HPDE6-E6E7 (cell line): ENCODE measurements at regions not wholly inside any gene's neighbourhood (a gene's known extent, or its start where the extent isn't known, plus 50 kb on each side); places are given as distances from the start of the nearest gene placed in this dataset.

Experiments used
- DNase-seq: peaks from one replicate; pipeline ENCODE4 v3.0.0; 2011; ENCODE audit warnings: missing footprints; ENCODE audit errors: extremely low spot score

DNA sequence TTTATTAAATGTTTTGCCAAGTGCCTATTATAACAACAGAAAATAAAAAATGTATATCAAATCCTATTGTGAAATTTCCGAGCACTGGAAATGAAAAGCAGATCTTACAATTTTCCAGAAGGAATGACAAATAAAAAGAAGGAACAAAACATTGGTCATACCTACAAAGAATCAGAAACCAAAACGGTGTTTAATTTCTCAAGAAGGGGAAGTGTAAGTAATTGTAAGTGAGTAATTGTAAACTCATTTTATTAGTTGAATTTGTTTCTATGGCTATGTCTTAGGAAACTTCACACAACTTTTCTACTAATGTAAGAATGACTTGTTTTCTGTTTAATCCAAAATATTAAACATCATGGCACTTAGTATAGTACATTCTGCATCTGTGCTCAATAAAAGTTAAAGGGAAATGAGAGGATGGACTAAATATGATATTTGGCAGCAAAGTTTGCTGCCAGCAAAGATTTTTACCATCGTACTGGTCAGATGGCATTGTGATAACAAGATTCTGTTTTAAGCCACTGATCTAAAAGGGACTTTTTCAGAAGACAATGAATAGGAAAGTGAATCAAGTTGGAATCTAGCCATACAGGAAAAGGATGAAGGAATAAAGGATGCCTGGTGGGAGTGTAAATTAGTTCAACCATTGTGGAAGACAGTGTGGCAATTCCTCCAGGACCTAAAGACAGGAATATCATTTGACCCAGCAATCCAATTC is 232.4 kb downstream of the NFKBIZ start:
- no peak for DNase-seq

DNA sequence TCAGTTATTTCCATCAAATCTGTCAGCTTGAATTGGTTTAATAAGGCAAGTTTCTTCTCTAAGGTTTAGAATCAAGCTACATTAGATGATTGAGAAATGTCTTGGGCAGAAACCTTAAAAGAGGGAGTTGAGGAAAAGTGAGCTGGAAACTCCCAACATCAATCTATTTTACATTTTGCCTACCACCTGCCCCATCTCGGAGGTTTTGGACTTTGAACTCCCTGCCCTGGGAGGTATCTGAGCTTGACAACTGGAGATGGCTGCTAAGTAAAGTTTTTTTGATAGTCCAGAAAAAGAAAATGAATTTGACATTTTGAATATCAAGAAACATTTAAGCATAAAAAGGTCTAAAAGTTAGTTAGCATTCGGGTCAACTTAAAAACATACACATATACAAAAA is 234.2 kb downstream of the NFKBIZ start:
- DNase-seq = no peak

DNA sequence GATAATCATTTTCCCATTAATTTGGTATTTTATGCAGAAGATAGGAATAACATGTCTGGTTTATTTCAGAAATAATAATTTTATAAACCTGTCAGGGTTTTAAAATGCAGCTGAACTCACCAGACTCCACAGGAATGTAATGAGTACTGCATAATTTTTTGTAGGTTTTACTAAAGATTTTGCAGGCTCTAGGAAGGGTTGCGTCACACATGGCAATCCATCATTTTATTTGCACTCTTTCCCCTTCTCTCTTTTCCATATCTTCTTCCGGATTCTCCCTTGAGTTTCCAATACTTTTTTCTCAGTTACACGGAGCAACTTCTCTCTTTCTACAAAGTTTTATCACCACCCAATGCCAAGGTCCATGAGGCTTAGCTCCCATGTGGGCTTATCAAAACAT is 234.7 kb downstream of the NFKBIZ start:
- no peak for DNase-seq

DNA sequence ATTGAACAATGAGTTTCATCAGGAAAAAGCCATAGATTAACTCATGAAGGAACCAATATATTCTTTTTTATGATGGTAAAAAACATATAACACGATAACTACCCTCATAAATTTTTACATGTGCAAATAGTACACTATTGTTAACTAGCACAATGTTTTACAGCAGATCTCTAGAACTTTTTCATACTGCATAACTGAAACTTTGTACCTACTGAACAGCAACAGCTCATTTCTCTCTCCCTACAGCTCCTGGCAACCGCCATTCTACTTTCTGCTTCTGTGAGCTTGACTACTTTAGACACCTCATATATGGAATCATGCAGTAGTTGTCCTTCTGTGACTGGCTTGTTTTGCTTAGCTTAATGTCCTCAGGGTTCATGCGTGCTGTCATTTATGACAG is 235.4 kb downstream of the NFKBIZ start:
- DNase-seq = no peak

DNA sequence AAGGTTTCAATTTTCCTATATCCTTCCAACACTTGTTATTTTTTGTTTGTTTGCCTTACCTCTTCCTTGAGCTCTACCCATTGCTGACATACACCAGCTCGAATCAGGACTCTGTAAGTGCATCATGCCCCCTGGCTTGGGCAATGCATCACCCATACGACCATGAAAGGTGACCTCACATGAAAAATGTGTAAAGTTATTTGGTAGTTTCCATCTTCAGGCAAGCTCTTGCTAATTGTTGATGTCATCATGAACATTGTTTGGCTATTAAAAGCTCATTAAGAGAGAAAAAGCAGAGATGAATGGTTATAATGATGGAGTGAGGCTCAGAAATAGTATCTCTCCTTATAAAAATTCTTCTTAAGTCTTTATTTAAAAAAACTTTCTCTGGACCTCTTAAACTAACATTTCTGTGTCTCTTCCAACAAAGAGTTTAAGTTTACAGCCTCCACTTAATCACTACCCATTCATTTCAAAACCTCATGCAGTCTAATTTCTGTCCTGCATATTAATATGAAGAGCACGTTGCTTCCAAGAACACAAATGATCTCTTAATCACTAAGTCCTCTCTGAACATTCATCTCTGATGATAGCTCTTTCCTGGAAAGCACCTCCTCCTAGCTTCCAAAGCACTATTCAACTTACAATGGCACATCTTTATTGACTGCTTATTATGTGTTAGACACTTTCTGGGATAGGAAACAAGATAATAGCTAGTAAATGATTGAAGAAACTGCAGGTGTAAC is 236.3 kb downstream of the NFKBIZ start:
- no peak for DNase-seq

DNA sequence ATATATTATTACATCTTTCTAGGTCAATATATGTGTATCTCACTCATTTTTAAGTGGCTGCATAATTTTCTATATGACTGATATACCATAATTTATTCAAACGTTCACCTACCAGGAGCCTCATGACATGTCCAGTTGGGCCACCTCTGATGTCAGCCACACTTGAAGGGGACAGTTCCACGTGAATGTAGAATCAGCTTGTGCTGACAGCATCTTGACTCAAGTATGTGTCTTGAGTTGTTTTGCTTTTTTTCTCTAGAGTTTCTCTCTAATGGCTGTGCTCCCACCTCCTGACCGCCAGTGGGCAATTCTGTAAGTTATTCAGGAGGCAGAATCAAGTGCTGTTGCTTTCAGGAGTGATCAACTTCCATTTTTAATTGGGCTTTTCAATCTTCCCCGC is 237.9 kb downstream of the NFKBIZ start:
- DNase-seq = no peak

DNA sequence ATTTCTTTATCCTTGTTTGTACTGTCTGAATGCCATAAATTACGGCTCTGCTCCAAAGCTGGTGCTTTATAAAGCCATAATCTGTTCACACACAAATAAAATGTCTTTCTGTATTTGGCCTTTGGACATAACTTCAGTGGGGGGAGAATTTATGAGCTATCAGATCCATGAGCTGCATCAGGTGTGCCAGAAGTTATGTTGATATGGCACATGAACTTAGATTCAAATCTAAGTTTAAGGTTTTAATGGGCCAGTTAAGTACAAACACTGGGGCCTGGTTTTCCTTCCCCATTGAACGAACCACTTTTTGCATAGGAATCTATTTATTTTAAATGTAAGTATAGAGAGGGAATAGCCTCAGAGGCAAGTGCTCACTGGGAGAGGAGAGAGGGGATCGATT is 239.9 kb downstream of the NFKBIZ start:
- no peak for DNase-seq

DNA sequence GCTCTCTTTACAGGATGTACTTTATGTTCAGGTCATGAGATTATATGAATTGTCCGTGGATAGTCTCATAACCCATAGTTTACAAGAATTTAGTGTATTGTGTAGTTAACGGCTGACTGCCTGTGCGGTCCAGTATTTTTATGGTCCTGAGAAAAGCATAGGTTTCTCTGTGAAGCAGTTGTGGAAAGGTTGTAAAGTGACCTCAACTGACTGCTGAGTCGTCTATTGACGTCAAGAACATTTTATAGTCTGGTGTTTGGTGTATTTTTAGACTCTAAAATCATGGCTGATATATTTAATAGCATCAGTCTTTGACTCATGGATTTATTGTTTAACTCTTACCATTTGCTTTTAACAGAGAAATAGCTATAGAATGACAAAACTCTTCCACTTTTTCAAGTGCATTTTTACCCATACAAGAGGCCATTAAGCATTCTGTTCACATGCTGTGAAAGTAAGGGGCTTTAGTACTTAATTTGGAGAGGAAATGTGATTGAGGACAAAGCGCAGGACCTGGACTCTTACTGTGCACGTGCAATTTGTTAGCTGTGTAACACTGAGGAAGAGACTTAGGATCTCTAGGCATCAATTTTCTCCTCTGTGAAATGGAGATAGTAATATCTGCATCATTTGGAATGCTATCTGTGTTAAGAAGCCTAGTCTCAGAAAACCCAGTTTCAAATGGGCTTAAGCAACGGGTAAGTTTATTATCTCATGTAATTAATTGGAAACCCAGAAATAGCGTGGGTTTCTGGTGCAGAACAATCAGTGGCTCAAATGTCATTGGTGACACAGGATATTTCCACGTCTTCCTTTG is 240.8 kb downstream of the NFKBIZ start:
- DNase-seq = no peak

DNA sequence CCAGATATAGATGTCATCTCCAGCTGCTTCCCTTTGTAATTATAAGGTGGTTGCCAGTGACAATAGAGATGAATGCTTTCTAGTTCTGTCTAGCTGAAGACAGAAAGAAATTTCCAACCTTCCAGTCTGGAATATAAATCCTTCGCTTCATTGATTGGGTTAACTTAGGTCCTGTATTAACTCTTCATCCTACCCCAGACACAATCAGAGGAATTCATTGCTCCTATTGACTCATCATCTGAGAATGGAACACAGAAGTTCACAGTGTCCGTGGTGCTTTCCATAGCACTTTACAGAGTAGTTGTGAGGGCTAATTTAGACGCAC is 241.4 kb downstream of the NFKBIZ start:
- DNase-seq = no peak

DNA sequence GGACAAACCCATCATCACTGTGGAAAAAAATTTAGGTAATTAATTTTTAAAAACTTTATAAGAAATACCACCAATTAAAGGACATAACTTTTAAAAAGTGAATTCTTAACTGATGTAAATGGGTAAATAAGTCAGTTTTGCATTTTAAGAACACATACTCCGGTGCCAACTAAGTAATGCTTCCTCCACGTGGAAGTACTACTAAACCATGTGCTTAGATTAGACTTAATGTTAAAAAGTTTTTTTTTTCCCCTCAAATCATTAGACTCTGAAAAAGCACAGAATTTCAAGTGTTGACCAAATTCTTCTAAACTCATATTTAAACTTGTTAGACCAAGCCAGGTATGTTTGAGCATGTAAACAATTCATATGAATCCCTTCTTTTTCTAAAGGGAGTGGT is 242.0 kb downstream of the NFKBIZ start:
- DNase-seq = no peak

DNA sequence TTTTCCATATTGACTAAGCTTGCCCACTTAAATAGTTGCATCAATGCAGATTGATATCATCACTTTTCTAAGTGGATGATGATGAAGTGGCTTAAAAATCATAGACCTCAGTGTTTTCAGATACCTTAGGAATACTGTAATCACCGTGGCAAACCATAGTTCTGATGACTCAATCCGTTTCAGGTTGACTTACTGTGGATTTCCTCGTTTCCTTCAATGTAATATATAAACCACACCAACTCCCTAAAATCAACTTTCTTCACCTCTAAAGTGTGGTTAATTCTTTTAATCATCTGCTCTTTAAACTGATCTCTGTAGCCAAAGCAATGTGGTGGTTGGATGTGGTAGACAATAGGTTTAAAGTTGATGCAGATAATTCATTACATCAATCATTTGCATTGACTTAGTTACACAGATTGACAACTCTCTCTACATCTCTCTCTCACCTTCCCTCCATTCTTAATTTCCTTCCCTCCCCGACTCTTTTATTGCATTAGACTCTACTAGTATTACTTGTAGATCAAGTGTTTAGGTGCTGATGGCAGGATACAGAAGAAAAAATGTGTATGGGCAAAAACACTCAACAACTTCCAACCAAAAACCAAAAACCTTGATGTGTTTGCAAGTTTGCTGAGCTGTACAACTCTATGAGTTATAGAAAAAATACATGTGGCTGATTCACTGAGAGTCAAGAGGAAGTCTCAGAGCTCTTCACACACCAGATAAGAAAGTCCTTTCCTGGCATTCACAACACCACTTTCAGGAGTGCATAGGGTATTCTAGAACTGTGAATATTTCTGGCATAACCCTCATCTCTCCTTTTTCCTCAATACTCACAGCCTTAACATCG is 243.5 kb downstream of the NFKBIZ start:
- no peak for DNase-seq

DNA sequence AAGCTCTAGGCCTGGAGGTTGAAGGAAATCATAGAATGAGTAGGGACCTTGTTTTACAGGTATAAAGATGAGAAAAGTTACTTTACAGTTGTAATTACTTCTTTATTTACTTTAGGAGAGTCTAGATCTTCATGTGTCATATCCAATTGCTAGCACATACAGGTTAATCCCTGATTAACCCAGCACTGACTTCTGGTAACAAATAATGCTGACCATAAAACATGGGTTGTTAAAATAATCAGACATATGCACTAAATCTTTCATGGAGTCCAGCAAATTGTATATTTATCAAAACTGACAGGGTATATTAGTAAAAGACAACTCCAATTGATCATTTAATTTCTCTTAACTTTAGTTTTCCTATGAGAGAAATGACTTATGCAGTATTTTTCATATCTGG is 245.2 kb downstream of the NFKBIZ start:
- no peak for DNase-seq

DNA sequence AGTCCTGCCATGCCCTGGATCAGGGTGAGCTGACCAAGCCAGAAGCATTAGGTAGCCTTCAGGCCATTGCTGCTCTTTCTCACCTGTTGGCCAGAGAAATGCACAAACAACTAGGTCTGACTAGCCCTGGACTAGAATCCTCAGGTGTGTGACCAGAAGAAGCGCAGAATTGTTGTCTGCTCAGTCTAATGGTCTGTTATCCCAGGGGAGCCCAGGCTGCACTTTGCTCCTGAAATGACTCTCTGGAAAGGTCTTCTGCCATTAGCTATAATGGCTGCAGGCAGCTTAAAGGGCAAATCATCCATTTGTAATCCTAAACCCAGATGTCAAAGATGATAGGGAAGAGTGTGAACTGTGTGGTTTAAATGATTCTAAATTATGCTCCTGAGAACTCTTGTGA is 246.1 kb downstream of the NFKBIZ start:
- DNase-seq = no peak

DNA sequence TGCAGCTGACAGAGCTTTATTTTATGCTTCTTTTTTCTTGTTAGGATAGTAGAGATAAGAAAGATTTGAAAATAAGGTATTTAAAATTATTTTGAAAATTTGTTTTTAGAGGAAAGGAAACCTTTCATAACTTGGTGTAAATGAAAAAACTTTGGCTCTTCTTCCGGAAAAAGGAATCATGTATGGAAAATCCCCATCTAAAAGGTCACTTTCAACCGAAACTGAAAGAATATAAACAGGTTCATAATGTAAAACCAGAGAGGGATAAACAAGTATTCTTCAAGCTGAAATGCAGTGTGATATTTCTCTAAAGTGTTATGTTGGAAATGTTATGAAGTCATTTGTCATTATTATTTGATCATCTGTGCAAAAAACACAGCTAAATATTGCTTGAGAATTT is 246.8 kb downstream of the NFKBIZ start:
- DNase-seq = no peak

DNA sequence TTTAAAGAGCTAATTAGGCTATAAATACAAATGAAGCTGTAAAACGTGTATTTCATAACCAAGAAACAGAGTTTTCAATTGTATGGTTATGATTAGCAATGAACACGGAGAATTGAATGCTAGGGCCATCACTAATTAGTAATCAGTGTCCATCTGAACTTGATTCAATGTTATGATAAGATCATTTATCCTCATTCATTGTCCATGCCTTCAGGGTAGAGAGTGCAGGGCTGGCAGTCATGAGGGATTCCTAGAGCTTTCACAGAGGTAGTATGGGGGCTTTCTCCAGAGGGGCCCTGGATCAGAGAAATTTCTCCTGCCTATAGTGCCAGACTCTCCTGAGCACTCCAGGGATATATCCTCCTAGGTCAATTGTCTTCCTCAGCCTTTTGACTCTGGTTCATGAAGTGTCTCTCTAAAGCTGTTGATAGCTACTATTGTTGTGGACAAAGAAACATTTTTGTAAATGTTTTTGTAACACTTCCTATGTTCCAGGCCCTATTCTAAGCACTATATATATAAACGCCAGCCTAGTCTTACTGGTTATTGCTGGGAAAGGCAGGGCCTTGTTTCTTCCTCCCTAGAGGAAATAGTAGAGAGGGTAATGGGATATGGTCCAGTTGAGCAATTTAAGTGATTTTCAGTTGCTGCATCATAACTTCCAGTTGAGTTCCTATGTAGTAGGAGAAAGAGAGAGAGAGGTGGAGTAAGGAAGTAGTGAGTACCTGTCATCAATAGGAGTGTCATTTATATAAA is 249.0 kb downstream of the NFKBIZ start:
- no peak for DNase-seq

DNA sequence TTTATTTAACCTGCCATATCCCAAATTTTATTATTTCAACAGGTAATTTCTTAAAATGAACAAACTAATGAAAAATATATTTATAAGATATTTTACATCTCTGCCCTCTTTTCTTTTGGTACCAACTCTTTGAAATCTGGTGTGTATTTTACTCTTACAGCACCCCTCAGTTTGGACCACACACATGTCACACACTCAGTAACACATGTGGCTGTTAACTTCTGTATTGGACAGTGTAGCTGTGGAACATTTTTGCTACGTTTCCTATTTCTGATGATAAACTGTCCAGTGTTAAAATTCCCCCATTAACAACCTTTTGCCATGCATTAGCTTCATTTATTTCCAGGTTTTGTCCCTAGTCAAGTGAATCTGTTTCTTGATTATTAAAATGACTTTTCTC is 250.6 kb downstream of the NFKBIZ start:
- no peak for DNase-seq

DNA sequence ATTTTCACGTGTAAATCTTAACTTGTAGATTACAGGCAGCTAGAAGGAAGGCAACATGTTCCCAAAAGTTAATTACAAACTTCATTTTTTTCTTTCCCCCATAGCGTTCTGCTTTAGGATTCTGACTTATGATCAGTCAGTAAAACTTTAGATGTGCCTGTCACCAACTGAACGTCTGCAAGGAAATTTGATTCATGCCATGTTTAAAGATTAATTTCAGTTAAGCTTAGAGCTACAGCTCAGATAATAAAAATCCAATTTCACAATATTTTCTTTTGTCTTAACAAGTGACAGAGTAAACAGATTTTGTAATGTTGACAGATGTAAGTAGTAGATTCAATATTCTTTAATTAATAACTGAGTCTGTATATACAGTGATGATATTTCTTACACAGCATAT is 253.1 kb downstream of the NFKBIZ start:
- no peak for DNase-seq

DNA sequence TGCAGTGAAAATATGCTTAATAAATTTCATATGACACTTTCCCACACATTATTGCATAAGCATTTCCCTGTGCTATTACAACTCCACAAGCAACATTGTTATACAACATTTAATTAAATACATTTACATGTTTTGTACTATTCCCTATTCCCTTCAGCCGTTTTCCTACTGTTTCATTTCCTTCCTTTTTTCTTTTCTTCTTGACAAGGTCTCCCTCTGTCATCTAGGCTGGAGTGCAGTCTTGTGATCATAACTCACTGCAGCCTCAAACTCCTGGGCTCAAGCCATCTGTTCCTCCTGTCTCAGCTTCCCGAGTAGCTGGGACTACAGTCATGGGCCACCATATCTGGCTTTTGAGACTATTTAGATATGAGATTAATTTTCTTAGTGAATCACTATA is 254.7 kb downstream of the NFKBIZ start:
- no peak for DNase-seq

DNA sequence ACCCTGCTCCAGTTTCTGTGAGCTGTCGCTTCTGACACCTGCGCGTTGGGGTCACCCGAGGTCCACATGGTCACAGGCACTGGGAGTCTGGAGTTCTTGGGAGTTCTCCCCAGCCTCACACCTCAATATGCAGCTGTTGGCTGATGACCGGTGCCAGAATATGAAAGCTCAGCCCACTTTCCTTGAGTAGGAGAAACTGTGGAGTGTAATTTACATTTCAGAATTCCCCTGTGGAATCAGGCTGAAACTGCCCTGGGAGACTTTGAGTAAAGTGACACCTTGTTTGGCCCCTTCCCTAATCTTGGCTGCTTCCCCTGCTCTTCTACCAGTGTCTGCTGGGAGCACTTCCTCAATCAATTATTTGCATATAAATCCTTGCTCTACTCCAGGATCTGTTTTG is 255.9 kb downstream of the NFKBIZ start:
- DNase-seq = no peak

DNA sequence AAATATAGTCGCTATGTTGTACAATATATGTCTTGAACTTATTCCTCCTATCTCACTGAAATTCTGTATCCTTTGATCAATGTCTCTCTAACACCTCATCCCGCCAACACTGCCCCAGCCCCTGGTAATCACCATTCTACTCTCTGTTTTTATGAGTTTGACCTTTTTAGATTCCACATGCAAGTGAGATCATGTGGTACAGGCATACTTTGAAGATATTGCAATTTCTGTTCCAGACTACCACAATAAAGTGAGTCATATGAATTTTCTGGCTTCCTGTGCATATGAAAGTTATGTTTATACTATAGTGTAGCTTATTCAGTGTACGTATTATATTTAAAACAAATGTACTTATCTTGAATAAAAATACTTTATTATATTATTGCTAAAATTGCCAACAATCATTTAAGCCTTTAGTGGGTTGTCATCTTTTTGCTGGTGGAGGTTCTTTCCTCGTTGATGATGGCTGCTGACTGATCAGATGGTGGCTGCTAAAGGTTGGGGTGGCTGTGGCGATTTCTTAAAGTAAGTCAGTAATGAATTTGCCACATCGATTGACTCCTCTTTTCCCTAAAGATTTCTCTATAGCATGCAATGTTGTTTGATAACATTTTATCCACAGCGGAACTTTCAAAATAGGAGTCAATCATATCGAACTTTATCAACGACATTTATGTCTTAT is 257.2 kb downstream of the NFKBIZ start:
- no peak for DNase-seq
